HG02571 (cell line): ENCODE measurements at regions not wholly inside any gene's neighbourhood (a gene's known extent, or its start where the extent isn't known, plus 50 kb on each side); places are given as distances from the start of the nearest gene placed in this dataset.
"Not testable (repeated sequence)": the region's sequence is repeated elsewhere in the genome, so short reads cannot be mapped to it uniquely, and the experiment has no call there.

Experiments used
- ATAC-seq: cut with Tn5 transposase; IDR thresholded peaks from one replicate; pipeline ENCODE4 v1.9.1; 2021; ENCODE audit warnings: mild to moderate bottlenecking, moderate library complexity; ENCODE audit not compliant: unreplicated experiment

GRCh38 chr5:166710271-166710670 is 1581.2 kb upstream of the WWC1 start:
- no peak for ATAC-seq

- no peak for ATAC-seq
These were observed 1578.8 kb upstream of the WWC1 start for GRCh38 chr5:166712447-166713185.

- no peak for ATAC-seq
These were observed 1578.2 kb upstream of the WWC1 start for GRCh38 chr5:166713295-166713694.

GRCh38 chr5:166716856-166717492 is 1574.5 kb upstream of the WWC1 start:
- no peak for ATAC-seq

- ATAC-seq: no peak
These were observed 1571.5 kb upstream of the WWC1 start for GRCh38 chr5:166719991-166720390.

GRCh38 chr5:166722939-166723338 is 1568.5 kb upstream of the WWC1 start:
- no peak for ATAC-seq

- no peak for ATAC-seq
These were observed 1567.2 kb upstream of the WWC1 start for GRCh38 chr5:166724284-166724683.

- no peak for ATAC-seq
These were observed 1565.9 kb upstream of the WWC1 start for GRCh38 chr5:166725593-166725992.

GRCh38 chr5:166726406-166726805 is 1565.0 kb upstream of the WWC1 start:
- no peak for ATAC-seq

GRCh38 chr5:166742951-166743350 is 1548.5 kb upstream of the WWC1 start:
- ATAC-seq: not testable (repeated sequence)

- ATAC-seq: no peak
These were observed 1544.9 kb upstream of the WWC1 start for GRCh38 chr5:166746506-166746905.

GRCh38 chr5:166750376-166750775 is 1541.1 kb upstream of the WWC1 start:
- no peak for ATAC-seq

GRCh38 chr5:166758151-166758550 is 1533.3 kb upstream of the WWC1 start:
- no peak for ATAC-seq

GRCh38 chr5:166767858-166768257 is 1523.6 kb upstream of the WWC1 start:
- ATAC-seq: no peak

- no peak for ATAC-seq
These were observed 1522.9 kb upstream of the WWC1 start for GRCh38 chr5:166768536-166768935.

GRCh38 chr5:166772770-166773169 is 1518.7 kb upstream of the WWC1 start:
- no peak for ATAC-seq

GRCh38 chr5:166781737-166782136 is 1509.7 kb upstream of the WWC1 start:
- ATAC-seq: no peak

- no peak for ATAC-seq
These were observed 1506.8 kb upstream of the WWC1 start for GRCh38 chr5:166784545-166785078.

- ATAC-seq: no peak
These were observed 1505.3 kb upstream of the WWC1 start for GRCh38 chr5:166786178-166786577.

- ATAC-seq: no peak
These were observed 1504.6 kb upstream of the WWC1 start for GRCh38 chr5:166786889-166787288.

GRCh38 chr5:166788050-166788449 is 1503.4 kb upstream of the WWC1 start:
- no peak for ATAC-seq

GRCh38 chr5:166795756-166796155 is 1495.7 kb upstream of the WWC1 start:
- no peak for ATAC-seq
